ENCODE measurements at regions not wholly inside any gene's neighbourhood (a gene's known extent, or its start where the extent isn't known, plus 50 kb on each side); places are given as distances from the start of the nearest gene placed in this dataset.

DNA sequence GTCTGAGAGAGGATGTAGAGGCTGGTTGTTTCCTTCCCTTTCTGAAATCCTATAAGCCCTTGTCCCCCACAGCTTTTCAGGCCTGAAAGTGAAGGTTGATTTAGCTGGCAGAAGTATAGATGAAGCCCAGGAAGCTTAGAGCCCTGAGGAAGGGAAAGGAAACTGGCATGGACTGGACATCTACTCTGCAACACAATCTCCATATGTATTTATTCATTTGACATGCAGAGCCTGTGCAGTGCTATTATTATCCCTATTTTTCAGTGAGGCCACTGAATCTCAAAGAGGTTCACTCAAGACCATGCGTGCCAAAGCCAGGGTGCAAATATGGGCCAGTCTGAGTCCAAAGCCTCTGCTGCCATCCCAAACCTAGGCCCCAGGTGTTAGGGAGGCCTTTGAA is 78.5 kb upstream of the KCND3 start (continued):
- TF ChIP-seq MAX (IDR thresholded peaks at IDR 0.05; ENCODE audit: low read depth, low read length) = no peak

DNA sequence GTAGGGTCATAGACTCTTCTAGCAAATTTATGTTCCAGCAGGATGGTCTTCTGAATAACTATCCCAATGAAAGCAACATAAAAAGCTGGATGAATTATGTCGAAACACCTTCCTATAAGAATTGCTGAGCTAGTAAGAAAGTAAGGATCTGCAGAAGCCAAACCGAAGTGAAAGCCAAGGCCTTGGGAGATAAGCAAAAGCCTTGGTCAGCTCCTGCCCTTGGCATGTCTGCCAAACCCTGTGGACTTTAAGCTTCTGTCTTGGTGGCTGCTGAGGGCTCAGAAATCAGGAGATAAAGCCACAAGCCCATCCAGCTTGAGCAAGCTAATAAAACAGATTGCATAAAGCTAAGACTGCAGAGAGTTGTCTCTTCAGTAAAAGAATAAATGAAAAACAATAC is 81.2 kb upstream of the KCND3 start:
- CTCF ChIA-PET = interaction anchor here (0.6 kb wide), 1 partner anchor 31 kb away, joined by 3 read pairs; no protein-coding TSS in a partner anchor
- TF ChIP-seq IKZF1 (conservative IDR thresholded peaks at IDR 0.05) (no peak), CHD2 (IDR thresholded peaks at IDR 0.05; ENCODE audit: borderline replicate concordance, low read depth, low read length) (no peak), KLF5 (IDR thresholded peaks at IDR 0.05; ENCODE audit: partially characterized antibody) (no peak), NR2C1 (IDR thresholded peaks at IDR 0.05) (no peak), SIN3A (IDR thresholded peaks at IDR 0.05; ENCODE audit: low read depth, low read length) (no peak), ATF7 (IDR thresholded peaks at IDR 0.05; ENCODE audit: low read depth) (no peak), KAT2A (conservative IDR thresholded peaks at IDR 0.05; ENCODE audit: control insufficient read depth, low read depth, low read length) (no peak), EZH2 (IDR thresholded peaks at IDR 0.05; ENCODE audit: borderline replicate concordance, control insufficient read depth, low read depth, low read length) (no peak), IRF4 (IDR thresholded peaks at IDR 0.05; ENCODE audit: low read depth, low read length) (no peak), USF1 (IDR thresholded peaks at IDR 0.05; ENCODE audit: borderline replicate concordance, extremely low read length, insufficient read depth, low read depth, low read length) (no peak)
- TF ChIP-seq, protein P1, sequence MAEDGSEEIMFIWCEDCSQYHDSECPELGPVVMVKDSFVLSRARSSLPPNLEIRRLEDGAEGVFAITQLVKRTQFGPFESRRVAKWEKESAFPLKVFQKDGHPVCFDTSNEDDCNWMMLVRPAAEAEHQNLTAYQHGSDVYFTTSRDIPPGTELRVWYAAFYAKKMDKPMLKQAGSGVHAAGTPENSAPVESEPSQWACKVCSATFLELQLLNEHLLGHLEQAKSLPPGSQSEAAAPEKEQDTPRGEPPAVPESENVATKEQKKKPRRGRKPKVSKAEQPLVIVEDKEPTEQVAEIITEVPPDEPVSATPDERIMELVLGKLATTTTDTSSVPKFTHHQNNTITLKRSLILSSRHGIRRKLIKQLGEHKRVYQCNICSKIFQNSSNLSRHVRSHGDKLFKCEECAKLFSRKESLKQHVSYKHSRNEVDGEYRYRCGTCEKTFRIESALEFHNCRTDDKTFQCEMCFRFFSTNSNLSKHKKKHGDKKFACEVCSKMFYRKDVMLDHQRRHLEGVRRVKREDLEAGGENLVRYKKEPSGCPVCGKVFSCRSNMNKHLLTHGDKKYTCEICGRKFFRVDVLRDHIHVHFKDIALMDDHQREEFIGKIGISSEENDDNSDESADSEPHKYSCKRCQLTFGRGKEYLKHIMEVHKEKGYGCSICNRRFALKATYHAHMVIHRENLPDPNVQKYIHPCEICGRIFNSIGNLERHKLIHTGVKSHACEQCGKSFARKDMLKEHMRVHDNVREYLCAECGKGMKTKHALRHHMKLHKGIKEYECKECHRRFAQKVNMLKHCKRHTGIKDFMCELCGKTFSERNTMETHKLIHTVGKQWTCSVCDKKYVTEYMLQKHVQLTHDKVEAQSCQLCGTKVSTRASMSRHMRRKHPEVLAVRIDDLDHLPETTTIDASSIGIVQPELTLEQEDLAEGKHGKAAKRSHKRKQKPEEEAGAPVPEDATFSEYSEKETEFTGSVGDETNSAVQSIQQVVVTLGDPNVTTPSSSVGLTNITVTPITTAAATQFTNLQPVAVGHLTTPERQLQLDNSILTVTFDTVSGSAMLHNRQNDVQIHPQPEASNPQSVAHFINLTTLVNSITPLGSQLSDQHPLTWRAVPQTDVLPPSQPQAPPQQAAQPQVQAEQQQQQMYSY (CRISPR knock-in tag; IDR thresholded peaks at IDR 0.05) = no peak
- TF ChIP-seq, protein P2, sequence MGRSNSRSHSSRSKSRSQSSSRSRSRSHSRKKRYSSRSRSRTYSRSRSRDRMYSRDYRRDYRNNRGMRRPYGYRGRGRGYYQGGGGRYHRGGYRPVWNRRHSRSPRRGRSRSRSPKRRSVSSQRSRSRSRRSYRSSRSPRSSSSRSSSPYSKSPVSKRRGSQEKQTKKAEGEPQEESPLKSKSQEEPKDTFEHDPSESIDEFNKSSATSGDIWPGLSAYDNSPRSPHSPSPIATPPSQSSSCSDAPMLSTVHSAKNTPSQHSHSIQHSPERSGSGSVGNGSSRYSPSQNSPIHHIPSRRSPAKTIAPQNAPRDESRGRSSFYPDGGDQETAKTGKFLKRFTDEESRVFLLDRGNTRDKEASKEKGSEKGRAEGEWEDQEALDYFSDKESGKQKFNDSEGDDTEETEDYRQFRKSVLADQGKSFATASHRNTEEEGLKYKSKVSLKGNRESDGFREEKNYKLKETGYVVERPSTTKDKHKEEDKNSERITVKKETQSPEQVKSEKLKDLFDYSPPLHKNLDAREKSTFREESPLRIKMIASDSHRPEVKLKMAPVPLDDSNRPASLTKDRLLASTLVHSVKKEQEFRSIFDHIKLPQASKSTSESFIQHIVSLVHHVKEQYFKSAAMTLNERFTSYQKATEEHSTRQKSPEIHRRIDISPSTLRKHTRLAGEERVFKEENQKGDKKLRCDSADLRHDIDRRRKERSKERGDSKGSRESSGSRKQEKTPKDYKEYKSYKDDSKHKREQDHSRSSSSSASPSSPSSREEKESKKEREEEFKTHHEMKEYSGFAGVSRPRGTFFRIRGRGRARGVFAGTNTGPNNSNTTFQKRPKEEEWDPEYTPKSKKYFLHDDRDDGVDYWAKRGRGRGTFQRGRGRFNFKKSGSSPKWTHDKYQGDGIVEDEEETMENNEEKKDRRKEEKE (IDR thresholded peaks at IDR 0.05) = no peak

More for the DNA sequence above, 81.2 kb upstream of the KCND3 start:
- ChIA-PET RAD21 (ENCODE audit: unreplicated experiment) (no interaction called here), POLR2A (no interaction called here), SMC1A (ENCODE audit: uncharacterized antibody, unreplicated experiment) (no interaction called here)
- Histone ChIP-seq H3K9ac (ENCODE audit: control insufficient read depth, insufficient read depth, low read length) (no peak overlapping the region), H4K20me1 (ENCODE audit: control insufficient read depth, insufficient read depth) (no peaks in the 10 kb centered on the region), H3K36me3 (ENCODE audit: control insufficient read depth in 2 of 2, insufficient read depth in 2 of 2, low read length in 1 of 2) (no peaks in the 10 kb centered on the region), H3K4me1 (ENCODE audit: control insufficient read depth, insufficient read depth, low read length) (no peaks in the 10 kb centered on the region), H2AFZ (ENCODE audit: control insufficient read depth, low read depth, low read length) (no peak overlapping the region), H3K9me3 (replicated peaks; ENCODE audit: control insufficient read depth, insufficient read depth, low read length) (no peaks in the 10 kb centered on the region; the same call in 2 of the 3 replicates), H3K4me3 (no peak overlapping the region), H3K79me2 (ENCODE audit: control insufficient read depth, insufficient read depth, low read length) (no peaks in the 10 kb centered on the region), H3K27ac (ENCODE audit: control insufficient read depth, insufficient read depth) (no peak overlapping the region), H3K27me3 (replicated peaks in 1 of 2; ENCODE audit: control insufficient read depth in 2 of 2, insufficient read depth in 2 of 2, low read length in 1 of 2) (no peaks in the 10 kb centered on the region; a peak in 1 of 4 replicates), H3K4me2 (ENCODE audit: control insufficient read depth, insufficient read depth) (no peak overlapping the region)
- DNase-seq (ENCODE audit: low read depth, low spot score) = no peak
- WGBS (ENCODE audit: insufficient coverage, insufficient replicate concordance, low lambda C conversion rate, missing lambda C conversion rate) = 5% methylated on average over 2 of the region's 2 CpGs
- no TSS peak for BruUV-seq (replicated peaks)
- ATAC-seq = no peak
- in situ Hi-C loops (cut with MboI) = no loop called here
- intact Hi-C loops (cut with micrococcal nuclease; ENCODE audit: unreplicated experiment) = no loop called here
- FAIRE-seq = no peak

Data from GM12878 (cell line).